Common myeloid progenitor, CD34-positive (primary cell): ENCODE measurements at regions not wholly inside any gene's neighbourhood (a gene's known extent, or its start where the extent isn't known, plus 50 kb on each side); places are given as distances from the start of the nearest gene placed in this dataset.
"Not testable (repeated sequence)": the region's sequence is repeated elsewhere in the genome, so short reads cannot be mapped to it uniquely, and the experiment has no call there.

Source experiments
- CTCF ChIA-PET: fragments of 350-600 bp; sonication (Branson Sonifier 250); formaldehyde crosslinking; loops from one replicate; lab custom pipeline; 2021; ENCODE audit warnings: antibody characterized with exemption; lab: Charles Lee
- POLR2A ChIA-PET: fragments of 350-600 bp; sonication (Branson Sonifier 250); formaldehyde crosslinking; loops from one replicate; lab custom pipeline; 2021; ENCODE audit warnings: antibody characterized with exemption; lab: Charles Lee
- DNase-seq, 3 donors: peaks; one replicate each; pipeline versions ENCODE4 v3.0.0 to v3.0.0-alpha.2; 2013
- H3K27ac ChIP-seq, 2 experiments: 1 replicate in 1 of 2; 2 replicates in 1 of 2; pipeline ENCODE4 v1.7.0; 2013; ENCODE audit warnings: inconsistent platforms in 2 of 2, low read length in 2 of 2, mild to moderate bottlenecking in 2 of 2, low read depth in 1 of 2, moderate library complexity in 1 of 2; ENCODE audit not compliant: severe bottlenecking in 2 of 2, insufficient read depth in 1 of 2, poor library complexity in 1 of 2
- H3K27me3 ChIP-seq, 5 experiments: replicated peaks in 2 of 5; 1 replicate in 3 of 5; 2 replicates in 2 of 5; pipeline versions ENCODE4 v1.6.1 to v1.7.0; 2013; ENCODE audit warnings: low read length in 4 of 5, mild to moderate bottlenecking in 2 of 5, moderate library complexity in 2 of 5, inconsistent platforms in 1 of 5; ENCODE audit not compliant: insufficient read depth in 5 of 5, control insufficient read depth in 4 of 5
- H3K36me3 ChIP-seq, 4 experiments: 1 replicate in 2 of 4; 2 replicates in 2 of 4; pipeline versions ENCODE4 v1.6.1 to v1.7.0; 2013; ENCODE audit warnings: low read length in 3 of 4, control low read depth in 1 of 4, mild to moderate bottlenecking in 1 of 4; ENCODE audit not compliant: control insufficient read depth in 4 of 4, insufficient read depth in 4 of 4
- H3K4me1 ChIP-seq, 4 experiments: 1 replicate in 3 of 4; 2 replicates in 1 of 4; pipeline versions ENCODE4 v1.6.1 to v1.7.1; 2013; ENCODE audit warnings: low read length in 3 of 4, mild to moderate bottlenecking in 3 of 4, control low read depth in 1 of 4, inconsistent platforms in 1 of 4, moderate library complexity in 1 of 4; ENCODE audit not compliant: control insufficient read depth in 4 of 4, insufficient read depth in 4 of 4; ENCODE audit errors: control extremely low read depth in 1 of 4
- H3K4me3 ChIP-seq, 7 experiments: 1 replicate in 4 of 7; 2 replicates in 3 of 7; pipeline versions ENCODE4 v1.5.1 to v1.7.0; 2013; ENCODE audit warnings: mild to moderate bottlenecking in 7 of 7, low read length in 6 of 7, moderate library complexity in 6 of 7, inconsistent platforms in 2 of 7, low read depth in 2 of 7, control low read depth in 1 of 7; ENCODE audit not compliant: insufficient read depth in 4 of 7, control insufficient read depth in 1 of 7; ENCODE audit errors: extremely low read depth in 1 of 7
- H3K9me3 ChIP-seq, 5 experiments: 1 replicate in 4 of 5; 2 replicates in 1 of 5; pipeline versions ENCODE4 v1.6.1 to v1.7.1; 2013; ENCODE audit warnings: low read length in 4 of 5, mild to moderate bottlenecking in 2 of 5, inconsistent platforms in 1 of 5, low read depth in 1 of 5, moderate library complexity in 1 of 5; ENCODE audit not compliant: control insufficient read depth in 4 of 5, insufficient read depth in 2 of 5; ENCODE audit errors: control extremely low read depth in 1 of 5
- WGBS: methylation state at CpG from one replicate; pipeline ENCODE4 v1.1.5; 2013; ENCODE audit not compliant: insufficient coverage; 5-methylcytosine and 5-hydroxymethylcytosine counted together

GRCh38 chr2:58595714-58596113, 354.6 kb upstream of the FANCL start:
- POLR2A ChIA-PET = no interaction called here
- no peaks in the 10 kb centered on the region for H3K4me1 ChIP-seq
- CTCF ChIA-PET = no interaction called here

DNA sequence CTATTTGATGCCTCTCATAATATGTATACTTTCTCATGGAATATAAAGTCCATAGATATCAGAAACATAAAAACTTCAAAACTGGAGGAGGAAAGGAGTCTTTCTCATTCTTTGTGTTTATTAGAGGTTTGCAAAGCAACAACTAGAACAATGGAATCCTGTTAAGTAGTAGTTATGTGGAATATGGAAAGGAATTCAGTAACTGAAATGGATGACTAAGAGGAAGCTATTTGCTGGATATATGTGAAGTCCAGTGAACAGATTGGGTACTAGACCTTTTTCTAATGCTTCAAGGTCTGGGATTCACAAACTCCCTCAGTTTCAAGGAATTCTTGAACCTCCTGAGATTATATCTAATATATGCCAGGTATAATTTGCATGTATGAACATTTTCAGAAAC, 353.6 kb upstream of the FANCL start:
- Histone ChIP-seq H3K27ac (no peak overlapping the region), H3K9me3 (peaks cover 0 to 4% (median 0%) of the 10 kb centered on the region in 5 experiments), H3K4me1 (no peaks in the 10 kb centered on the region), H3K4me3 (no peak overlapping the region), H3K36me3 (no peaks in the 10 kb centered on the region), H3K27me3 (no peaks in the 10 kb centered on the region)
- no peak for DNase-seq
- ChIA-PET POLR2A (no interaction called here), CTCF (interaction anchor here (1.3 to 1.8 kb wide), 3 partner anchors 9 to 23 kb away, joined by 5 to 6 read pairs (median 5); no protein-coding TSS in a partner anchor)

More at GRCh38 chr2:58595714-58596113, 354.6 kb upstream of the FANCL start:
- no peak for DNase-seq
- Histone ChIP-seq H3K9me3 (peaks cover 0 to 4% (median 0%) of the 10 kb centered on the region in 5 experiments), H3K4me3 (no peak overlapping the region), H3K27ac (no peak overlapping the region), H3K27me3 (no peaks in the 10 kb centered on the region), H3K36me3 (no peaks in the 10 kb centered on the region)
- WGBS = 100% methylated on average over 2 of the region's 3 CpGs

DNA sequence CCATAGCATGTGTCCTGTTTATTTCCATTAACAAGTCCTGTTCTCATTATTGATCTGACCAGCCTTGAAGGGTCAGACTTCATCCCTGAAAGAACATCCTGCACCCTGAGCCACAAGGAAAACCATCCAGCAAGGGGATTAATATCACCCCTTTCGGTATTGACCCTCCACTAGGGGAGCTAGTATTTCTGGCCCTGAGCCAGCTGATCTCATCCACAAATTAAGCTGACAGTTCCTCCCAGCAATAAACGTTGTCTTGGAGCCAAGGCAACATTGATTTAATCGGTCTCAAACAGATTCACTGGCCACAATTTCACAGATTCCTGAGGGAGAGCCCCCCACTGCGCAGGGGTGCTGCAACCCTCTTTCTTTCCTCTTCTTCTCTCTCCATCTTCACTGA, 353.1 kb upstream of the FANCL start:
- H3K4me3 ChIP-seq = no peak overlapping the region
- peak in 2 of 3 donors; percentile 56 to 57 for DNase-seq
- WGBS = 62% methylated on average over 3 of the region's 4 CpGs
- peaks cover 0 to 4% (median 0%) of the 10 kb centered on the region in 5 experiments for H3K9me3 ChIP-seq
- H3K27ac ChIP-seq = no peak overlapping the region
- no peaks in the 10 kb centered on the region for H3K36me3 ChIP-seq
- no peaks in the 10 kb centered on the region for H3K4me1 ChIP-seq
- ChIA-PET POLR2A (no interaction called here), CTCF (interaction anchor here (1.3 to 1.8 kb wide), 3 partner anchors 10 to 22 kb away, joined by 5 to 6 read pairs (median 5); no protein-coding TSS in a partner anchor)
- H3K27me3 ChIP-seq = no peaks in the 10 kb centered on the region

DNA sequence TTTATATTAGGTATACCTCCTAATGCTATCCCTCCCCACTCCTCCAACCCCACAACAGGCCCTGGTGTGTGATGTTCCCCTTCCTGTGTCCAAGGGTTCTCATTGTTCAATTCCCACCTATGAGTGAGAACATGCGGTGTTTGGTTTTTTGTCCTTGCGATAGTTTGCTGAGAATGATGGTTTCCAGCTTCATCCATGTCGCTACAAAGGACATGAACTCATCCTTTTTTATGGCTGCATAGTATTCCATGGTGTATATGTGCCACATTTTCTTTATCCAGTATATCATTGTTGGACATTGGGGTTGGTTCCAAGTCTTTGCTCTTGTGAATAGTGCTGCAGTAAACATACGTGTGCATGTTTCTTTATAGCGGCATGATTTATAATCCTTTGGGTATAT, 345.1 kb upstream of the FANCL start:
- H3K4me1 ChIP-seq, POLR2A ChIA-PET, H3K27ac ChIP-seq, H3K4me3 ChIP-seq, H3K27me3 ChIP-seq, H3K9me3 ChIP-seq, DNase-seq, H3K36me3 ChIP-seq: not testable (repeated sequence)
- CTCF ChIA-PET = interaction anchor here (1.4 kb wide), 1 partner anchor 15 kb away, joined by 5 read pairs; no protein-coding TSS in a partner anchor
- WGBS = no CpG with 5 or more reads among the region's 5 CpGs

GRCh38 chr2:58585233-58585632, 344.1 kb upstream of the FANCL start:
- 100% methylated on average over 1 of the region's 5 CpGs for WGBS
- H3K4me1 ChIP-seq = no peaks in the 10 kb centered on the region
- ChIA-PET CTCF (interaction anchor here (1.4 kb wide), 1 partner anchor 14 kb away, joined by 5 read pairs; no protein-coding TSS in a partner anchor), POLR2A (no interaction called here)
- no peaks in the 10 kb centered on the region for H3K27me3 ChIP-seq
- H3K36me3 ChIP-seq = no peaks in the 10 kb centered on the region
- H3K27ac ChIP-seq = no peak overlapping the region
- no peak for DNase-seq
- peaks cover 0 to 2% (median 0%) of the 10 kb centered on the region in 5 experiments for H3K9me3 ChIP-seq
- H3K4me3 ChIP-seq = no peak overlapping the region

- WGBS = no CpG with 5 or more reads among the region's 4 CpGs
- H3K27me3 ChIP-seq = no peaks in the 10 kb centered on the region
- peaks cover 0 to 2% (median 0%) of the 10 kb centered on the region in 5 experiments for H3K9me3 ChIP-seq
- ChIA-PET CTCF (interaction anchor here (1.4 kb wide), 1 partner anchor 13 kb away, joined by 5 read pairs; no protein-coding TSS in a partner anchor), POLR2A (no interaction called here)
- no peak overlapping the region for H3K4me3 ChIP-seq
- DNase-seq = no peak
- H3K4me1 ChIP-seq = no peaks in the 10 kb centered on the region
- H3K36me3 ChIP-seq = no peaks in the 10 kb centered on the region
- no peak overlapping the region for H3K27ac ChIP-seq
Measured at GRCh38 chr2:58584606-58585118, 343.5 kb upstream of the FANCL start.

GRCh38 chr2:58578276-58578675, 337.2 kb upstream of the FANCL start:
- no peaks in the 10 kb centered on the region for H3K36me3 ChIP-seq
- H3K27ac ChIP-seq = no peak overlapping the region
- peaks cover 0 to under 1% (median 0%) of the 10 kb centered on the region in 4 experiments for H3K4me1 ChIP-seq
- 94% methylated on average over 2 of the region's 2 CpGs for WGBS
- no peaks in the 10 kb centered on the region for H3K9me3 ChIP-seq
- POLR2A ChIA-PET = no interaction called here
- CTCF ChIA-PET = no interaction called here
- peak in 1 of 3 donors; percentile 8 for DNase-seq
- H3K4me3 ChIP-seq = no peak overlapping the region
- H3K27me3 ChIP-seq = no peaks in the 10 kb centered on the region
